ENCODE measurements at regions not wholly inside any gene's neighbourhood (a gene's known extent, or its start where the extent isn't known, plus 50 kb on each side); places are given as distances from the start of the nearest gene placed in this dataset.
A peak's percentile ranks its signal among the peaks of the same experiment; 100 is the strongest.
"Not testable (repeated sequence)": the region's sequence is repeated elsewhere in the genome, so short reads cannot be mapped to it uniquely, and the experiment has no call there.

GRCh38 chr22:48633996-48634836 is 1193.5 kb downstream of the BRD1 start:
- DNase-seq, result no peak
- intact Hi-C loops (cut with DNase I), result no loop called here

DNA sequence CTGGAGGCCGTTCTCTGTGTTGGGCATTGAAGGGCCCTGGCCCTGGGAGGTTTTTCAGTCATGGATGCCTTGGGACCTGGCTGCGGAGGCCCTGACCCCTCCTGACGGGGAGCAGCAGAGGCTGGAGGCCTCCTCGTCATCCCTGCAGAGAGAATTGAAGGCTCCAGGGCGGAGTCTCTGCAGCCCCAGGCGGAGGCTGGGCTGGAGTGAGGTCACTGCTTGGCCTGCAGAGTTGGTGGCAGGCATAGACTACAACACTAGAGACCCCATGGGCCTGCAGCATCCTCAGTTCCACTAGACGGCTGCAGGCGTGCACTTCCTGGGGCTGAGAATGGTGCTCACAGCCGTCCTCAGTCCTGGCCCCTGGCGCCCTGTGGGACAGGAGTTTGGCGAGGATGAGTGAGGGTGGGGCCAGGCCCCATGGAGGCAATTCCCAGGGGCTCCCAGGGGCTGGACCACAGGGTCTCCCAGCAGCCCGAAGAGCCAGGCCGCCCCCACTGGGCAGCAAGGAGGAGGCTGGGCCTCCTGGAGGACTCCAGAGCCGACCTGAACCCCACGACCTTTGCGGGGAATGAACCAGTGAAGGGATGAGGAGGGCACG is 1194.9 kb downstream of the BRD1 start:
- intact Hi-C loops (cut with DNase I), result no loop called here
- peak in 2 of 10 donors; percentile 48 to 92 for DNase-seq

- intact Hi-C loops (cut with DNase I), result no loop called here
- DNase-seq, result peak in 2 of 10 donors; percentile 42 to 57
Measured at GRCh38 chr22:48631288-48631863, 1196.3 kb downstream of the BRD1 start.

DNA sequence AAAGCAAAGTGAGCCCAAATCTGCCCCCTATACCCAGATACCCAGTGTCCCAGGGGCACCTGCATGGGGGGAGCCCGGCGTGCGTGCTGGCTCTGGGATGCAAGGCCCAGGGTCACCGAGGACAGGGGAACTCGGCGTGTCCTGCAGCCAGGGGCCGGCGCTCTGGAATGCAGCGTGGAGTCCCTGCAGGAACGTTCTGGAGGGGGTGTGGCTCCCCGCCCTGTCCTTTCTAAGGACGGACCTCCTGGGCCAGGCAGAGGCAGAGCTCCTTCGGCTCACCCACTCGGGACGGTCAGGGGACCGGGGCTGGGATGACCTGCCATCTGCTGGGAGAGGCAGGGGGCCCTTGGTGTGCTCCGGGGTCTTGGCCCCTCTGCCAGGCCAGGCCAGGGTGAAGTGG is 1196.8 kb downstream of the BRD1 start:
- DNase-seq, result no peak
- intact Hi-C loops (cut with DNase I), result no loop called here

DNA sequence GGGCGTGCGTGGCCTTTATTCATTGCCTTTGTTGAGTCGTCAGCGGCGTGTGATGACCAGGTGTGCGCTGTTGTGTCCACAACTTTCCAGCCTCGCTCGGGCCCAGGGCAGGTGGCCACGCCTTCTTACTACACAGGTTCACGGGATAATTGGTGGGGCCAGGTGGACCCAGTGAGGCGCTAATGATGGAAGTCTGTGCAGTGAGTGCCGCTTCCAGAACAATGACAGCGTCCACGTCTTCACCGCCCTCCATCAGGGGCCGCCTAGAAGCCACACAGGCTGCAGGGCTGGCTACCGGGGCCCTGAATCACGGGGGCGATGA is 1197.3 kb downstream of the BRD1 start:
- intact Hi-C loops (cut with DNase I), result no loop called here
- DNase-seq, result no peak

DNA sequence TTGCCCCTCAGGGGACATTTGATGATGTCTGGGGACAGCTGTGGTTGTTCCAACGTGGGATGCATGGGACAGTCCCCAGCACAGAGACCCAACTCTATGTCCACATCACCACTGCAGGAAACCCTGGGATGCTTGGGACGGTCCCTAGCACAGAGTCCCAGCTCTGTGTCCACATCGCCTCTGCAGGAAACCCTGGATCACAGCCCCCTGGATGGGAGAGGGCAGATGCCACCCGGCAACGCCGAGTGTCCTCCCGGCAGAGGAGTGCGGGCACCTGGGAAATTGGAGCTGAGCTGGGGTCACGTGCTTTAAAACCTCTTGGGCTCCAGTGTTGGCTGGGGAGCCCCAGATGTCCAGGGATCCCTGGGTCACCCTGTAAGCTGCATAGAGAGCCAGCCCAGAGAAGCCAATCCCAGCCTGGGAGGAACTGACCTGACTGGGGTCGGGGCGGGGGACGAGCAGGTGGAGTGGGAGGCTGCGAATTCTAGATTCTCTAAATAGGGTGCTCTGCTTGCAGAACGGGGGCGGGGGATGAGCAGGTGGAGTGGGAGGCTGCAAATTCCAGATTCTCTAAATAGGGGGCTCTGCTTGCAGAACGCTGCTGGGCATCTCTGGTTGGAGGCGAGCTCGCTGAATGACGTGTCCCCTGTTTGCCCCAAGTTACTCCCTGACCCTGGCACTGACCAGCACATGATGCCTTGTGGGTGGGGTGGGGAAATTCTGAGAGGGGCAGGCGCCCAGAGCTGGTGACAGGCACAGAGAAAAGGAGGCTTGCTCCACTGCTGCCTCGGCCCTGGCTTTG is 1197.8 kb downstream of the BRD1 start:
- peak in 8 of 10 donors; percentile 60 to 96 (median 74) for DNase-seq
- intact Hi-C loops (cut with DNase I), result no loop called here

DNA sequence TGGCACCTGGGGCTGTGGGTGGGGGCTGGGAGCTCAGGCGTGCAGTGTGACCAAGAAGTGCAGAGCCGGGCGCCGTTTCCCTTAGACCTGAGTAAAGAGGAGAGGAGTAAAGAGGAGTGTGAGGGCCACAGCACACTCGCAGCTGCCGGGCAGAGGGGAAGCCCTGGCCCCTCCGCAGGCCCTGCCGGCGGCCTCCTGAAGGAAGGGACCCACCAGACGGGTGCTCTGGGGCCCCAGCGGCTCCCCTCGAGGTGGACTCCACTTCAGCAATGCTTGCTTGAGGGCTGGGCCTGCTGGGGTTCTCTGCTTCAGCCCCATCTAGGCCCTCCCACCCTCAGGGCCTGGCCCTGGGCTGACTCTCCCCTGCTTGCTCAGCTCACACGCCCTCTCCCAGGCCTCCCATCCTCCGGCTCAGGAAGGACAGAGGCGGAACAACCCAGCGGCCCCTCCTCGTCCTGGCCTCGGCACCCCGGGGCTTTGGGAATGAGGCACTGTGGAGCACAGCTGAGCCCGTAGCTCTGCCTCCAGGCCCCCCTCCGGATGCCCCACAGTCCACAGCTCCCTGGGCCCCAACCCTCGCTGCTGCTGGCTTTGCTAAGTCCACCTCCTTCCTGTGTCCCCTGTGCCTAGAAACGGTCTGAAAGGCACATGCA is 1198.7 kb downstream of the BRD1 start:
- no peak for DNase-seq
- intact Hi-C loops (cut with DNase I), result no loop called here

GRCh38 chr22:48627966-48628365 is 1199.7 kb downstream of the BRD1 start:
- intact Hi-C loops (cut with DNase I), result loop anchor here (2.0 kb wide), 1 partner anchor 49 kb away; no protein-coding TSS in a partner anchor

GRCh38 chr22:48627203-48627602 is 1200.5 kb downstream of the BRD1 start:
- intact Hi-C loops (cut with DNase I), result loop anchor here (2.0 kb wide), 1 partner anchor 48 kb away; no protein-coding TSS in a partner anchor
- DNase-seq, result peak in 7 of 10 donors; percentile 37 to 93 (median 57)

More at GRCh38 chr22:48627966-48628365, 1199.7 kb downstream of the BRD1 start:
- no peak for DNase-seq

DNA sequence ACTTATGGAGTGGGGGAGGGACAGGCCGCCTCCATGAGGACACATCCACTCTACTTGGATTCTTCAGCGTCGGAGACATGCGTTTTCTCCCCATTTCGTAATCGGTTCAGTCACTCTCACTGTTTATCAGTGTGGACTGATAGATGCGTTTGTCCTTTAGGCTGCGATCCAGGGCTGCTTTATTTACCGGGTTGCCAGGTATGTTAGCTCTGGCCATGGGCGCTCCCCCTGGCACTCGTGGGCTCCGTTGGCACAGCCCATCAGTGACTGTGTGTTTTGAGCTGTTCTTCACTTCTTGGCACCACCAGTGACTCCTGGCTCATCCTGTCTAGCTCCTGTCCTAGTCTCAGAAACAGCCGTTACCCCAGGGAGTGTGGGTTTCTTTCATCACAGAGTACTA is 1203.3 kb downstream of the BRD1 start:
- no peak for DNase-seq
- intact Hi-C loops (cut with DNase I), result no loop called here

DNA sequence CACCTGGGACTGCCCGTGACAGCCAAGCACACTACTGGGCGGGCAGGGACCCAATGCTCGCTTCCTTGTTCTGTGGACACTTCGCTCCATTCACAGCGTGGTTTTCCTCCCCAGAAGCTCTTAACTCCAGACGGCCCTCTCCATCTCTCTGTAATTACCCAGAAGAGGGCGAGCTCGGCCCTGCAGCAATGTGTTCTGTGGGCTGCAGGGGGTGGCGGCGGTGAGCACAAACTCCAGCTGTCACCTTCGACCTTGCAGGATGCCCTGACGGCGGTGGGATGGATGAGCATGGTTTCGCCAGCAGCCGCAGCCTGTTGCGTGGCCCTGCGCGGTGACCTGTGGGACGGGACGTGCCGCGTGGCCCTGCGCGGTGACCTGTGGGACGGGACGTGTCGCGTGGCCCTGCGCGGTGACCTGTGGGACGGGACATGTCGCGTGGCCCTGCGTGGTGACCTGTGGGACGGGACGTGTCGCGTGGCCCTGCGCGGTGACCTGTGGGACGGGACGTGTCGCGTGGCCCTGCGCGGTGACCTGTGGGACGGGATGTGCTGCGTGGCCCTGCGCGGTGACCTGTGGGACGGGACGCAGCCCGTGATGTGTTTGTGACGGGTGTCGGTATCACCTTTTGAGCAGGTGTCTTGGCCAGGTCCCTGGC is 1204.7 kb downstream of the BRD1 start:
- DNase-seq, result no peak
- intact Hi-C loops (cut with DNase I), result no loop called here

DNA sequence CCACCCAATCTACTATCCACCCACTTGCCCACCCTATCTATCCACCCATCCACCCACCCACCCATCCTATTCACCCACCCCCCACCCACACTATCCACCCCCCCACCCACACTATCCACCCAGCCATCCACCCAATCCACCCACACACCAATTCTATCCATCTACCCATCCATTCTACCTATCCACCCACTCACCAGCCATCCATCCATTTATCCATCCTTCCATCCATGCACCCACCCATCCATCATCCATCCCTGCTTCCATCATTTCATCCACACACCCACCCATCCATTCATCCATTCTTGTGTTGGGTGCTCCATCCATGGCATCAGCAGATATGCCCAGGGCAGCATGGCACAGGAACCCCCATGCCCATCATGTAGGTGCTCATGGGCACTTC is 1206.6 kb downstream of the BRD1 start:
- no peak for DNase-seq
- intact Hi-C loops (cut with DNase I), result no loop called here

DNA sequence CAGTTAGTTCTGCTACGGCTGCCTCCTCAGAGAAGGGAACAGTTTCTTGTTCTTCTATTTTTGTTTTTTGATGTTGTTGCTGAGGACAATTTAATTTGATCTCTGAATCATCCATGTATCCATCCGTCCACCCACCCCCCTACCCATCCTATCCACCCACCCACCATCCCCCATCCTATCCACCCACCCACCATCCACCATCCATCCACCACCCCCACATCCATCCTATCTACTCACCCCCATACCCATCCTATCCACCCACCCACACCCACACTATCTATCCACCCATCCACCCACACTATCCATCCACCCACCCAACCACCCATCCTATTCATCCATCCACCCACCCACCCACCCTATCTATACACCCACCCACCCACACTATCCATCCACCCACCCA is 1207.2 kb downstream of the BRD1 start:
- intact Hi-C loops (cut with DNase I), result not testable (repeated sequence)
- peak in 1 of 10 donors; percentile 2 for DNase-seq

DNA sequence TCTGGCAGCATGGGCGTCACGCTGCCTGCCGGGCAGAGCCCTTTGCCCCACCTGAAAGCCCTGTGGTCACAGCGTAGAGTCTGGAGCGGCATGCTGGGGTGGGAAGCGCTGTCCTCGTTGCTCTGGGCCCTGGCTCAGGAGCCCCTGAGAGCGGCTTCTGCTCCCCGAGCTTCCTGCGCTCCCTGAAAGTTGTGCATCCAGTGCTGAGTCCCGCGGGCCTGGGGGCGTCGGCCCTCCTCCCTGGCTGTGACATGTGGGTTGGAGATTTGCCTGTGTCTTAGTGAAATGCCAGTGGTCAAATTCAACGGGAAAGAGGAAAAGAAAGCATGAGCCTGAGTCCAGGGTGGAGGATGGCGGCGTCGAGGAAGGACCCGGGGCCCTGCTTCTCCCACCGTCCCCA is 1208.0 kb downstream of the BRD1 start:
- intact Hi-C loops (cut with DNase I), result no loop called here
- DNase-seq, result peak in 1 of 10 donors; percentile 81

- intact Hi-C loops (cut with DNase I), result no loop called here
- peak in 1 of 10 donors; percentile 72 for DNase-seq
Measured at GRCh38 chr22:48618326-48618725, 1209.3 kb downstream of the BRD1 start.

- intact Hi-C loops (cut with DNase I), result no loop called here
- peak in 1 of 10 donors; percentile 79 for DNase-seq
Measured at GRCh38 chr22:48616656-48617055, 1211.0 kb downstream of the BRD1 start.

DNA sequence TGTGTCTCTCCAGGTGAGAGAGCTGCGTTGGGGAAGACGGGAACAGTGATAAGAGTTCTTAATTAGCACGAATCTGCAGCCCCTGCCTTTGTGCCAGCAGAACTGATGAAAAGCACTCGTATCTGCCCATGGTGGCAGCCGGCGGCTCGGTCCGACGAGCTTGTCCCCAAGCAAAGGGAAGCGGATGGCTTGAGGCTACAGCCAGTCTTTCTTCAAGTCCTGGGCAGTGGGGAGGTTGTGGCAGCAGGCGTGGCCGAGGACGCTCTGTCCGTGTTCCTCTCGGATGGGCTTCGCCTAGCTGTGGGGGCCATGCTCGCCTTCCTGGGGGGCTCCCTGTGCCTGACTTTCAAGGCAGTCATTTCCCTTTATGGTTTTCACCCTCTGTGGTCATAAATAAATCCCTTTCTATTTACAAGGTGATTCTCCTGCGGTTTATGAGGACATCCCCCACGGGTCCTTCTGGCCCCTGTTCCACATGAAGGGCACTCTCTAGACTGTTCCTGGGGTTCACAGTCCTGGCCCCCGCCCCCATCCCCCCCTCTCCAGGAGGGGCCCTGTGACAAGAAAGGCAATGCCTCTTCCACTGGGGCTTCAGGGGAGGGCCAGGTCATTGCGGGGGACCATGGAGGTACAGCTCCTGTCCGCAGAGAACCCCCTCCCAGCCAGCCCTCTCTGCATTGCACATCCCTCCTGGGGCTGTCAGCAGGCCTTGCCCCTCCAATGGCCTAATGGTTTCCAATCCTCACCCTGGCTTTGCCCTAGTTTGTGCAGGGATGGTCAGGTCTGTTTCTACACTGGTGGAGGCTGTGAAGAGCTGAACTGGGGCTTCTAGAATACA is 1212.3 kb downstream of the BRD1 start:
- intact Hi-C loops (cut with DNase I), result no loop called here
- peak in 1 of 10 donors; percentile 69 for DNase-seq

GRCh38 chr22:48613566-48614200 is 1214.0 kb downstream of the BRD1 start:
- intact Hi-C loops (cut with DNase I), result no loop called here
- peak in 1 of 10 donors; percentile 76 for DNase-seq

Data from posterior cingulate gyrus (tissue), 11 donors.